VCaP (cell line): ENCODE measurements at regions not wholly inside any gene's neighbourhood (a gene's known extent, or its start where the extent isn't known, plus 50 kb on each side); places are given as distances from the start of the nearest gene placed in this dataset.

Experiments
- H3K27ac ChIP-seq: fragments of 450-650 bp; 2 replicates; pipeline ENCODE4 v1.5.1; 2017
- TF ChIP-seq, protein P1 (sequence below): fragments of 450-650 bp; conservative IDR thresholded peaks from 2 replicates; pipeline ENCODE4 v1.5.1; 2017; ENCODE audit warnings: mild to moderate bottlenecking, moderate library complexity

DNA sequence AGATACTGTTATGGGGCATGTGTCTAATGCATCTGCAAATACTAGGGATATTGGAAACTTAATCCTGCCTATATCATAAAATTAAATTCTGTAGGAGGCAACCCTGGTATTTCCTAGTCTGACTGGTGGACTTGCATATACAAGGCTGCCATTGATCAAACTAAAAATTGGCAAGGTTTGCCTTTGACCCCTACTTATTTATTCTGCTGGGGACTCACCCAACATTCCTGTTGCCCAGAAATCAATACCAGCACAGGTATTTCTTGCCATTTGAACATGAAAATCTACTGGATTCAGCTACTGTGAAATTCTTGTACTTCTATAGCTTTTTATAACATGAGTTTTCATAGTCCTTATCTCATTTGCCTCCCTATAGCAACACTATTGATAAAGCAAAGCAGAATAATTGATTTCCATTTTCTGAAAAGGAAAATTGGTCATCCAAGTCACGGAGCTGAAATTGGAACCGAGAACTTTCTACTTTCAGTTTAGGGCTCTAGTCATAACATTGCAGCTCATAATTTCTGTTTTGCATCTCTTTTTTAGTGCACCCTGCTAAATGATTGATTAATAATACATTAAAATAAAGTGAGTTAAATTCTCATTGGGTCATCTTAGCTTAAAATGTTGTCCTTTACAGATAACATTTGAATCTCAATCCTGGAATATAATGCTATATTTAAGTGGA is 365.2 kb downstream of the MFSD1 start:
- TF ChIP-seq, protein P1, sequence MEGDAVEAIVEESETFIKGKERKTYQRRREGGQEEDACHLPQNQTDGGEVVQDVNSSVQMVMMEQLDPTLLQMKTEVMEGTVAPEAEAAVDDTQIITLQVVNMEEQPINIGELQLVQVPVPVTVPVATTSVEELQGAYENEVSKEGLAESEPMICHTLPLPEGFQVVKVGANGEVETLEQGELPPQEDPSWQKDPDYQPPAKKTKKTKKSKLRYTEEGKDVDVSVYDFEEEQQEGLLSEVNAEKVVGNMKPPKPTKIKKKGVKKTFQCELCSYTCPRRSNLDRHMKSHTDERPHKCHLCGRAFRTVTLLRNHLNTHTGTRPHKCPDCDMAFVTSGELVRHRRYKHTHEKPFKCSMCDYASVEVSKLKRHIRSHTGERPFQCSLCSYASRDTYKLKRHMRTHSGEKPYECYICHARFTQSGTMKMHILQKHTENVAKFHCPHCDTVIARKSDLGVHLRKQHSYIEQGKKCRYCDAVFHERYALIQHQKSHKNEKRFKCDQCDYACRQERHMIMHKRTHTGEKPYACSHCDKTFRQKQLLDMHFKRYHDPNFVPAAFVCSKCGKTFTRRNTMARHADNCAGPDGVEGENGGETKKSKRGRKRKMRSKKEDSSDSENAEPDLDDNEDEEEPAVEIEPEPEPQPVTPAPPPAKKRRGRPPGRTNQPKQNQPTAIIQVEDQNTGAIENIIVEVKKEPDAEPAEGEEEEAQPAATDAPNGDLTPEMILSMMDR: no peak
- no peak overlapping the region for H3K27ac ChIP-seq

DNA sequence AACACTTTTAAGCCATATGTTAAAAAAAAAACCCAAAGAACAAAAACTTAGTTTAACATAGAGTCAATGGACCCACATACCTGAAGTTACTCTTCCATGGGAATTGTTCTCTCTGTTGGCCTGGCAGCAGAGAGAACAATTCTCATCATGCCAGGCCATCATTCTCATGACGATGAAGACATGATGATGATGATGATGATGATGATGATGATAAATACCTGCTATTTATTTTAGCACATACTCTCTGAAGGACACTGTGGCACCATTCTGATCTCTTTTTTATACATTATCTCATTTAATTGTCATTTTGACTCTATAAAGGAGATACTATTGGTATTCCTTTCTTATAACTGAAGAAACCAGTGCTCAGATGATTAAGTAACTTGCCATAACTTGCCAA is 366.9 kb downstream of the MFSD1 start:
- no peak overlapping the region for H3K27ac ChIP-seq
- TF ChIP-seq, protein P1: no peak

DNA sequence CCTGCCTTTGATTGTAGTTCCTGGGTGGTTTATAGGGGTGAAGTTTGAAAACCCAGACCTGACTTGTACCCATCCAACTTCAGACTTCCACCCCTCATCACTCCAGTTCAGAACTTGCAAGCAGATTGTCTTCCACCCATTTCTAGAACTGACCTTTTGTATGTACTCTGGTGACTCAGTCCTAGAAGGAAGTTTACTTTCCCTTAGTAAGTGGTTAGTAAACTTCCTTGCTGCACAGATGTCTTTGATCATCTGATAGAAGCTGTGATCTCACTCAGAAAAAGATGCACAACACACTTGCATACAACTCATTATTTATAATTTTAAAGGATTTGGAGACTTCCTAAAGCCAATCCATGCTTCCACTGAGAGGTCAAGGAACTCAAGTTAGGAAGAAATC is 368.0 kb downstream of the MFSD1 start:
- H3K27ac ChIP-seq: no peak overlapping the region

DNA sequence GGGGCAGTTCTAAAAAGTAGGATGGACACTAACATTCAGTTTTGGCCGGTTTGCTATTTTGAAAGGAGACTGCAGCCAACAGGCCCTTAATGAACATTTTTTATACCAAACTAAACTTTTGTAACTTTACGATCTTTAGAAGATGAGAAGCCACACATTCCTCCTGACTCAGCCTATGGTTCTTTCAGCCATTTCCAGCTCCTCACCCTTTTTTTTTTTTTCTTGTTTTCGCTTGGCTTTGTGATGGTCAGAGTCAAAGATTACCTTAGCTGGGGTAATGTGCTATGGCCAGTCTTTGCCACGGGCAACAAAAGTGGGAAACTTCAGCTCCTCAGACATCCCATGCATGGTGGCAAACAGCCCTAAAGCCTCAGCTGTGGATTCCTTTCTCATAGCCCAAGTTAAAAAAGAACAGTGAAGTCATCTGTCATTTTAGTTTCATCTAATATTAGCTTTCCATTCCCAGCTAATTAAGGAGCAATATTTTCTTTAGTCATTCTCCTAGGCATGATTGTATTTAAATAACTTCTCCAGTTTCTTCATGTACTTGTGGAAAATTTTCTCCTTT is 368.7 kb downstream of the MFSD1 start:
- TF ChIP-seq, protein P1: no peak
- no peak overlapping the region for H3K27ac ChIP-seq

More for the DNA sequence above, 368.0 kb downstream of the MFSD1 start:
- TF ChIP-seq, protein P1: no peak

DNA sequence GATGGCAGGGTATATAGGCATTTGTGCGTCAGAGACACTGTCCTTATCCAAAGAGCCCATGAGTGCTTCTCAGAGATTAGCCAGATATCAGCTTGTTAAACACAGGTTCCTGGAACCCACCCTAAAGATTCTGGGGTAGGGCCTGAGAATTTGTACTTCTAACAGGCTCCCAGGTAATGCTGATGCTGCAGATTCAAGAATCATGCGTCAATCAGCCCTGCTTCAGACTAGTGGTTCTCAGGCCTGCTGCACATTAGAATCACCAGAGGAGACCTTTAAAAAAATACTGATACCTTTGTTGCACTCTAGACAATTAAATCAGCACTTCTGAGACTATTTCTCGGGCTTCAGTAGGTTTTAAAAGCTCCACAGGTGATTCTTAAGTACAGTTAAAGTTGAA is 369.5 kb downstream of the MFSD1 start:
- TF ChIP-seq, protein P1: no peak
- no peak overlapping the region for H3K27ac ChIP-seq

DNA sequence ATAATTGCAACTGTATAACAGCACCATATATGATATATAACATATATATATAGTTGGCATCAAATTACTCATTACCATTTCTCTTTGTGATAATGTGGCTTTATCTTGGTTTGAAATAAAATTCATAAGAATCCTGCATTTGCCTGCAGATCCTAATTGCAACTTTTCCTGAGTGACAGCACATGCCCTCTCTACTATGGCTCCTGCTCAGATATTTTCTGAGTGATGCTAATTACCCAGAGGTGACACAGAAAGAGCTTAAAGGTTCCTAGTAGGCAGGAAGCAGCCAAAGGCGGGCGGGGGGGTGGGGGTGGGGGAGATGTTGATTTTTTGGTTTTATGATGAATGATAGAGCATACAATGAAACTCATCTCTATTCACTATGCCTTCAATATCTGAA is 370.6 kb downstream of the MFSD1 start:
- TF ChIP-seq, protein P1: no peak
- H3K27ac ChIP-seq: no peak overlapping the region

DNA sequence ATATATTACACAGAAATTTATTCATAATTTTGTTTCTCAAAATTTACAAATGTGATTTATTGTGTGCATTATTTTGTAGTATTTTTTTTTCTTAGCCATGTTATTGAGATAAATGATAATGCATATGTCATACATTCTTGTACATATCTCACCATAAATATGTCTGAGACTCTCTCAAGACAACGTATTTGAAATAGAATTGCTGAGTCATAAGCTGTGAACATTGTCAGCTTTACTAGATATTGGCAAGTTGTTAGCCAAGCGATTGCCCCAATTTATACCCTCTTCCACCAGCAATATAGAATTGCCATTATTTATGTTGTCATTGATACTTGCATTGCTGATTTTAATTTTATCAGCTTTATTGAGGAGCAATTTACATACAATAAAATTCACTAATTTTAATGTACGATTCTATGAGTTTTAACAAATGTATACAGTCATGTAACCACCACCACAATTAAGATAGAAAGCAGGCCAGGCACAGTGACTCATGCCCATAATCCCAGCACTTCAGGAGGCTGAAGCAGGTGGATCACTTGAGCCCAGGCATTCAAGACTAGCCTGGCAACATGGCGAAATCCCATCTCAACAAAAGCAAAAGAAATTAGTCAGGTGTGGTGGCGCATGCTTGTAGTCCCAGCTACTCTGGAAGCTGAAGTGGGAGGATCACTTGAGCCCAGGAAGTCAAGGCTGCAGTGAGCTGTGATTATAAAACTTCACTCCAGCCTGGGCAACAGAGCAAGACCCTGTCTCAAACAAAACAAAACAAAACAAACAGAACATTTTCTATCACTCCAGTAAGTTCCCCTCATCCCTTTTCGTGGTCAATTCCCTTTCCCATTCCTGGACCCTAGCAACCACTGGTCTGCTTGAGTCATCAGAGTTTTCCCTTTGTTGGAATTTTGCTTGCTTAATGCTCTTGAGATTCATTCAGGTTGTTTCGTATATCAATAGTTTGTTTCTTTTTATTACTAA is 373.1 kb downstream of the MFSD1 start:
- TF ChIP-seq, protein P1: no peak
- H3K27ac ChIP-seq: no peak overlapping the region
